ENCODE measurements at regions not wholly inside any gene's neighbourhood (a gene's known extent, or its start where the extent isn't known, plus 50 kb on each side); places are given as distances from the start of the nearest gene placed in this dataset.

GRCh38 chr11:105458071-105458470 lies 151.8 kb upstream of the GRIA4 start:
- Mint-ChIP-seq H3K36me3 (ENCODE audit: low read depth) (no peaks in the 10 kb centered on the region), H3K4me1 (ENCODE audit: low read depth) (no peaks in the 10 kb centered on the region), H3K4me3 (no peak overlapping the region), H3K27ac (no peak overlapping the region), H3K27me3 (no peaks in the 10 kb centered on the region), H3K9me3 (no peaks in the 10 kb centered on the region)
- DNase-seq = no peak

GRCh38 chr11:105456950-105457349 lies 152.9 kb upstream of the GRIA4 start:
- no peaks in the 10 kb centered on the region for H3K36me3 Mint-ChIP-seq (ENCODE audit: low read depth)
- H3K27me3 Mint-ChIP-seq = no peaks in the 10 kb centered on the region
- no peak overlapping the region for H3K4me3 Mint-ChIP-seq
- no peaks in the 10 kb centered on the region for H3K9me3 Mint-ChIP-seq
- H3K4me1 Mint-ChIP-seq (ENCODE audit: low read depth) = no peaks in the 10 kb centered on the region
- no peak overlapping the region for H3K27ac Mint-ChIP-seq
- no peak for DNase-seq

- peaks cover 8% of the 10 kb centered on the region for H3K4me1 Mint-ChIP-seq (ENCODE audit: low read depth)
- H3K27me3 Mint-ChIP-seq = no peaks in the 10 kb centered on the region
- no peaks in the 10 kb centered on the region for H3K36me3 Mint-ChIP-seq (ENCODE audit: low read depth)
- DNase-seq = no peak
- H3K4me3 Mint-ChIP-seq = no peak overlapping the region
- H3K27ac Mint-ChIP-seq = no peak overlapping the region
- peaks cover 8% of the 10 kb centered on the region for H3K9me3 Mint-ChIP-seq
Observed at GRCh38 chr11:105449100-105449734, 160.7 kb upstream of the GRIA4 start.

- no peaks in the 10 kb centered on the region for H3K36me3 Mint-ChIP-seq (ENCODE audit: low read depth)
- H3K9me3 Mint-ChIP-seq = peaks cover 8% of the 10 kb centered on the region
- no peak overlapping the region for H3K4me3 Mint-ChIP-seq
- no peak for DNase-seq
- no peaks in the 10 kb centered on the region for H3K27me3 Mint-ChIP-seq
- H3K27ac Mint-ChIP-seq = no peak overlapping the region
- peaks cover 8% of the 10 kb centered on the region for H3K4me1 Mint-ChIP-seq (ENCODE audit: low read depth)
Observed at GRCh38 chr11:105448703-105449079, 161.2 kb upstream of the GRIA4 start.

GRCh38 chr11:105447936-105448702 lies 161.8 kb upstream of the GRIA4 start:
- Mint-ChIP-seq H3K27ac (no peak overlapping the region), H3K4me1 (ENCODE audit: low read depth) (peaks cover 8% of the 10 kb centered on the region), H3K9me3 (peaks cover 8% of the 10 kb centered on the region), H3K4me3 (no peak overlapping the region), H3K36me3 (ENCODE audit: low read depth) (no peaks in the 10 kb centered on the region), H3K27me3 (no peaks in the 10 kb centered on the region)
- DNase-seq = no peak

GRCh38 chr11:105443623-105444022 lies 166.2 kb upstream of the GRIA4 start:
- peaks cover 3% of the 10 kb centered on the region for H3K27me3 Mint-ChIP-seq
- peaks cover 8% of the 10 kb centered on the region for H3K9me3 Mint-ChIP-seq
- no peak for DNase-seq
- H3K4me1 Mint-ChIP-seq (ENCODE audit: low read depth) = peaks cover 8% of the 10 kb centered on the region
- H3K4me3 Mint-ChIP-seq = no peak overlapping the region
- no peaks in the 10 kb centered on the region for H3K36me3 Mint-ChIP-seq (ENCODE audit: low read depth)
- no peak overlapping the region for H3K27ac Mint-ChIP-seq

- H3K4me1 Mint-ChIP-seq (ENCODE audit: low read depth) = no peaks in the 10 kb centered on the region
Observed at GRCh38 chr11:105432241-105432995, 177.5 kb upstream of the GRIA4 start.

GRCh38 chr11:105429096-105429910 lies 180.6 kb upstream of the GRIA4 start:
- H3K36me3 Mint-ChIP-seq (ENCODE audit: low read depth) = no peaks in the 10 kb centered on the region
- DNase-seq = no peak
- H3K9me3 Mint-ChIP-seq = no peaks in the 10 kb centered on the region
- H3K4me3 Mint-ChIP-seq = no peak overlapping the region
- no peaks in the 10 kb centered on the region for H3K4me1 Mint-ChIP-seq (ENCODE audit: low read depth)
- H3K27ac Mint-ChIP-seq = no peak overlapping the region
- no peaks in the 10 kb centered on the region for H3K27me3 Mint-ChIP-seq

More at GRCh38 chr11:105432241-105432995, 177.5 kb upstream of the GRIA4 start:
- Mint-ChIP-seq H3K27me3 (no peaks in the 10 kb centered on the region), H3K9me3 (no peaks in the 10 kb centered on the region), H3K4me3 (no peak overlapping the region), H3K27ac (no peak overlapping the region), H3K36me3 (ENCODE audit: low read depth) (no peaks in the 10 kb centered on the region)
- no peak for DNase-seq

GRCh38 chr11:105407101-105407500 lies 202.8 kb upstream of the GRIA4 start:
- Mint-ChIP-seq H3K27me3 (peaks cover 6% of the 10 kb centered on the region), H3K4me1 (ENCODE audit: low read depth) (no peaks in the 10 kb centered on the region), H3K27ac (no peak overlapping the region), H3K4me3 (no peak overlapping the region), H3K9me3 (no peaks in the 10 kb centered on the region), H3K36me3 (ENCODE audit: low read depth) (no peaks in the 10 kb centered on the region)
- no peak for DNase-seq

GRCh38 chr11:105401269-105401809 lies 208.5 kb upstream of the GRIA4 start:
- Mint-ChIP-seq H3K36me3 (ENCODE audit: low read depth) (no peaks in the 10 kb centered on the region), H3K27ac (no peak overlapping the region), H3K27me3 (peaks cover 8% of the 10 kb centered on the region), H3K4me3 (no peak overlapping the region), H3K9me3 (no peaks in the 10 kb centered on the region), H3K4me1 (ENCODE audit: low read depth) (no peaks in the 10 kb centered on the region)
- no peak for DNase-seq

- Mint-ChIP-seq H3K36me3 (ENCODE audit: low read depth) (no peaks in the 10 kb centered on the region), H3K27me3 (peaks cover 8% of the 10 kb centered on the region), H3K9me3 (no peaks in the 10 kb centered on the region), H3K4me1 (ENCODE audit: low read depth) (no peaks in the 10 kb centered on the region), H3K27ac (no peak overlapping the region), H3K4me3 (no peak overlapping the region)
- no peak for DNase-seq
Observed at GRCh38 chr11:105399511-105399910, 210.4 kb upstream of the GRIA4 start.

- Mint-ChIP-seq H3K4me3 (no peak overlapping the region), H3K27ac (no peak overlapping the region), H3K9me3 (no peaks in the 10 kb centered on the region), H3K27me3 (peaks cover 8% of the 10 kb centered on the region), H3K36me3 (ENCODE audit: low read depth) (no peaks in the 10 kb centered on the region), H3K4me1 (ENCODE audit: low read depth) (no peaks in the 10 kb centered on the region)
- no peak for DNase-seq
Observed at GRCh38 chr11:105398636-105399035, 211.2 kb upstream of the GRIA4 start.

GRCh38 chr11:105393326-105393725 lies 216.5 kb upstream of the GRIA4 start:
- H3K36me3 Mint-ChIP-seq (ENCODE audit: low read depth) = no peaks in the 10 kb centered on the region
- no peak for DNase-seq
- H3K27me3 Mint-ChIP-seq = peaks cover 4% of the 10 kb centered on the region
- no peaks in the 10 kb centered on the region for H3K4me1 Mint-ChIP-seq (ENCODE audit: low read depth)
- H3K4me3 Mint-ChIP-seq = no peak overlapping the region
- no peaks in the 10 kb centered on the region for H3K9me3 Mint-ChIP-seq
- H3K27ac Mint-ChIP-seq = no peak overlapping the region

- no peak overlapping the region for H3K27ac Mint-ChIP-seq
- H3K36me3 Mint-ChIP-seq (ENCODE audit: low read depth) = no peaks in the 10 kb centered on the region
- no peaks in the 10 kb centered on the region for H3K9me3 Mint-ChIP-seq
- no peak for DNase-seq
- H3K4me1 Mint-ChIP-seq (ENCODE audit: low read depth) = no peaks in the 10 kb centered on the region
- peaks cover 4% of the 10 kb centered on the region for H3K27me3 Mint-ChIP-seq
- H3K4me3 Mint-ChIP-seq = no peak overlapping the region
Observed at GRCh38 chr11:105392556-105392955, 217.3 kb upstream of the GRIA4 start.

Data from activated T-cell treated with anti-CD3 and anti-CD28 coated beads, Interleukin-2, amount 50 U/mL, for 24 hours (primary cell).